Activated CD4-positive, alpha-beta T cell treated with anti-CD3 and anti-CD28 coated beads, Interleukin-2, Interleukin-6, amounts not matched to agents 100 ng/mL and 50 ng/mL, durations not matched to agents 16 hours and 8 hours (primary cell): ENCODE measurements at regions not wholly inside any gene's neighbourhood (a gene's known extent, or its start where the extent isn't known, plus 50 kb on each side); places are given as distances from the start of the nearest gene placed in this dataset.

Experiments
- DNase-seq: peaks from one replicate; pipeline ENCODE4 v3.0.0-alpha.2; 2020

DNA sequence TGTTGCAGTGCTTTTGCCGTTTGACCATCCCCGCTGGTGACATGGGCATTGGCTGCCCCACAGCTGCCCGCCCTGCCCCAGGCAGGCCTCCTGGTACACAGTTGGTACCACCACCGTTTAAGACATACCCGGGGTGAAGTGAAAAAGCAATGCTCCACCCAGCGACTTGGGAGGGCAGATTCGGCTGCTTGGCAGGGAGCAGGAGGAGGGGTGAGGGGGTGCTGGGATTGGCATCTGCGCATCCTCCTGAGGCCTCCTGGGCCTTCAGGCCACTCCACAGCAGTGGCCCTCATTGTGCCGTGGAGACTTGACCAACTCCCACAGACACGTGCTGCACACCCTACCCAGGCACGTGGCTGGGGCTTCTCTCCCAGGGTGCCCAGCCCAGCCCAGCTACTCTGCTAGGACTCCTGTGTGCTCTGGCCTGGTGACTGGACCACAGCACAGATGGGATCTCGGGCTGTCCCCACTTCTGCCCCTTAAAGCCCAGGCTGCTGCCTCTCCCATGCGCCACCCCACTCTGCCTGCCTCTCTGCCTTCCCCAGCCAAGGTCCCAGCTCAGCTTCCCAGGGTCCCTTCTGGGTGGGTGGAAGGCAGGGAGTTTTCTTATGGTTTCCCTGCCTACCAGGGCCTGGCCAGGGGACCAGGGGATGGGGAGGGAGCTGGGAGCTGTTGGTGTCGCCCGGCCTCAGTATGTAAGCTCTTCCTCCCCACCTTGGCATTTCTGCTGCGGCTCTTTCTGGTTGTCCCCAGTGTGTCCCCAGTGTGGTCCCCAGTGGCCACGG is 157.0 kb upstream of the HS6ST1 start:
- no peak for DNase-seq

DNA sequence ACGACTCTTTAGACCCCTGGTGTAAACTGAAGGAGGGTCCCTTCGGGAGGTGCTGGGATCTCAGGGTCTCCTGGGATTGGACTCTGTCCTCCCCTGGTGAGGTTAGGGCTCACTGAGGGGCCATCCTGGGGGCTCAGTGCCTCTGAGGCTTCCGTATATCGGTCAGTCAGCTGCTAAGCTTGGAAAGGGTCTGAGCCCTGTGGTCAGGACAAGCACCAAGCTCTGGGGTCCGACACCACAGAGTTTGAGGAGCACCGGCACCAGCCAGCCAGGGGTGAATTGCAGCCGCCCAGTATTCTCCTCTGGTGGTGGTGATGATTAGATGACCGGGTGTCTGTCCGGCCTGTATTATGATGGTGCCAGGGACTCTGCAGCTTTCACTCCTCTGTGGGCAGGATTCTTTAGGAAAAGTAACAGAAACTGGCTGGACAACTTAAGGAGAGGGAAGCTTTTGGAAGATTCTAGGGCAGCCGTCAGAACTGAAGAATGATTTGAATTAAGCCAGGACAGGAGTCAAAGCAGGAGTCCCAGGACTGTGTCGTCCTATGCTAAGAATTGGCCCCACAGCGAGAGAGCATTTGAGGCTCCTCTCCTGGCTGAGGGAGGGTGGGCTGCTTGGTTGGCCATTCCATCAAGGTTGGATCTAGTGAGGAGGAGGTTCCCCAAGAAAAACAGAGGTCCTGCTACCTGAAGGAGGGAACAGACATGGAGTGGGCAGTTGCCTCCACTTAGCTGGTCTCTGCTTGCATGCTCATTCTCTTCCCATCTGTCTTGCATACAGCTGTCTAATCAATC is 158.6 kb upstream of the HS6ST1 start:
- no peak for DNase-seq

DNA sequence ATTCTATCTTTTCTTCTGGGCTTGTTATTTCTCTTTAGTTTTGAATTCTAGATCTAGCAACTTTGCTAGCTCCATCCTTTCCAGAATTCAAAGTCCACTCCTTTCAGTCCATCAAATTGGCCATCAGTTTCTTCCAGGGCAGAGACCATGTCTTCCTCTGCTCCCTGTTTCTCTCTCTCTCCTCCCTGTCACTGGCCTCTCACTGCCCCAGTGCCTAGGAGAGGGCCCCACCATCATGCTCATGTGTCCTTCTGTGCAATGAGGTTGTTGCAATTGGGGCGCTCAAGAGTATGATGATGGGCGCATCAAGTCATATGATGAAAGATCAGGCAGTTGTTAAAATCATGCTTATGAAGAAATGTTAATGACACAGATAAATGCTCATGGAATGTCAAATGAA is 159.2 kb upstream of the HS6ST1 start:
- DNase-seq = no peak

- no peak for DNase-seq
Observed at GRCh38 chr2:128485761-128486639, 167.3 kb upstream of the HS6ST1 start.

- no peak for DNase-seq
Observed at GRCh38 chr2:128486640-128487375, 168.1 kb upstream of the HS6ST1 start.

- no peak for DNase-seq
Observed at GRCh38 chr2:128487650-128488387, 169.2 kb upstream of the HS6ST1 start.

DNA sequence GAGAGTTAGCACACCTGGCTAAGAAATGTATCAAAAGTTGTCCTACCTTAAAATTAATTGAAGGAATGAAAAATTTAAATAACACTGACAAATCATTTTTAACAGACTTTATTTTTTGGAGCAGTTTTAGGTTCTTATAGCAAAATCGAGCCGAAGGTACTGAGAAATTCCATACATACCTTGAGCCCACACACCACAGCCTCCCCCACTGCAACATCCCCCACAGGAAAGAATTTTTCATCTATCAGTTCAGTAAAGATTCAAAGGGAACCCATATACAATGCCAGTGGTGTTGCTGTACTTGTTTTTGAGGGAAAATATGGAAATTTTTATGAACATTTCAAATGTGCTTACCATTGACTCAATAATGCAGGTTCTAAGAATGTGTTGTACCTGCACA is 169.8 kb upstream of the HS6ST1 start:
- no peak for DNase-seq

DNA sequence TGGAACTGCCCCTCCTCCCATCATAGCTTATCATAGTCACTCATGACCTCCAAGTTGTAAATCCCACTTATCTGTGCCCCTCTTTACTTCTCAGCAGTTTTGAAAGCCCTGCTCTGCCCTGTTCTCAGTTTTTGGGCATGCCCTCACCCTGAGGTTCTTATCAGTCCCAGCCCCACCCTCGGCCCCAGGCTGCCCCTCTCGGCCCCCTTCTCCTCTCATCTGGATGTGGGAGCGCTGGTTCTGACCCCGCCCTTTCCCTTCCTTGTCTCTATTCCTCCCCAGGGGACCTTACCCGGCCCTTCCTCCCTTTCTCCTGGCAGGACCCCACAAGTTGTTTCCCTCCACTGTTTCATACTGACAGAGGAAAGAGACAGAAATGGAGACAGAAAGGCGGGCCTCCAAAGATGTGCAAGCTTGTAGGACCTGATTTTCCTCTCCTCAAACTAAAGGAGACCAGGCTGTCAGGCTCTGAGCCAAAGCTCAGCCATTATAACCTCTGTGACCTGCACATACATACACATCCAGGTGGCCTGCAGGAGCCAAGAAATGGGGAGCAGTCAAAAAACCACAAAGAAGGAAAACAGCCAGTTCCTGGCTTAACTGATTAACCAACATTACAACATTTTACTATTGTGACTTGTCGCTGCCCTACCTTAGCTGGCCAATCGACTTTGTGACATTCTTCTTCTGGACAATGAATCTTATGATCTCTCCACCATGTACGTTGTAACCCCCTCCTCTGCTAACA is 171.0 kb upstream of the HS6ST1 start:
- no peak for DNase-seq

DNA sequence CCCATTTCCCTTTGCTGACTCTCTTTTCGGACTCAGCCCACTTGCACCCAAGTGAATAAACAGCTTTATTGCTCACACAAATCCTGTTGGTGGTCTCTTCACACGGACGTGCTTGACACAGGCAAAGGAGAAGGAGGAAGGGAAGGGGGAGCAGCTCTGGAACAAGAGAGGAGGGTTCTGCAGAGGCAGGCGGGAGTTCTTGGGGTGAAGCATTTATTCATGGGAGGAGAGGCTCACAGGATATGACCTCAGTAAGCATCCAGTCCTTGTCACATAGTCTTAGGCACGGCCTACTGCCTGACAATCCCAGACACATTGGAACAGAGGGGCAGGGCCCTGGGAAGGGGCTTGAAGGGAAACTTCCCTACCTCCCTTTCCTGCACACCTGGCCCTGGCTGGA is 171.7 kb upstream of the HS6ST1 start:
- DNase-seq = no peak

- no peak for DNase-seq
Observed at GRCh38 chr2:128490881-128491691, 172.4 kb upstream of the HS6ST1 start.

DNA sequence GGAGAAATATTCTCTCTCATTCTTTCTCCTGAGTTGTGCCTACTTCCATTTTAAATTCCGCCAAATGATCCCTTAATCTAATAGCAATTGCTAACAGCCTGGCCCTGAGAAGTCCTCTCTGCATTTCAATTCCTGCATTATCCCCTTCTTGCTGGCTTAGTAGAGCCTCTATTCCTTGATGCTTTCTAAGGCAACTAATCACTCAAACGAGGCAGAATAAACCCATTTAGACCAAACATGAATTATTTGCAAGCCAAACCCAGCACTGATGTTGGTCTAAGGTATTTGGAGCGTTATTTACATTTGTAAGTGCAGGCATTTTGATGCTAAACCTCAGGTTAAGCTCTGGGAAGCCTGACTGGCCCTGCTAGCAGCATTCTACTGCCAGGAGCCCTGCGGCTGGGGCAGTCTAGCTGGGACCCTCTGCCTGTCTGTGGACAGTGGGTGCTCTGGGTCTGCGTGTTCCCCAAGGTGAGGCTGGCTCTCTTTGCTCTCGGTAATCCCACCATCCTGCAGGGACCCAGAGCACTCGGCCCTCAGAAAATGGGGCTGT is 173.1 kb upstream of the HS6ST1 start:
- DNase-seq = no peak

DNA sequence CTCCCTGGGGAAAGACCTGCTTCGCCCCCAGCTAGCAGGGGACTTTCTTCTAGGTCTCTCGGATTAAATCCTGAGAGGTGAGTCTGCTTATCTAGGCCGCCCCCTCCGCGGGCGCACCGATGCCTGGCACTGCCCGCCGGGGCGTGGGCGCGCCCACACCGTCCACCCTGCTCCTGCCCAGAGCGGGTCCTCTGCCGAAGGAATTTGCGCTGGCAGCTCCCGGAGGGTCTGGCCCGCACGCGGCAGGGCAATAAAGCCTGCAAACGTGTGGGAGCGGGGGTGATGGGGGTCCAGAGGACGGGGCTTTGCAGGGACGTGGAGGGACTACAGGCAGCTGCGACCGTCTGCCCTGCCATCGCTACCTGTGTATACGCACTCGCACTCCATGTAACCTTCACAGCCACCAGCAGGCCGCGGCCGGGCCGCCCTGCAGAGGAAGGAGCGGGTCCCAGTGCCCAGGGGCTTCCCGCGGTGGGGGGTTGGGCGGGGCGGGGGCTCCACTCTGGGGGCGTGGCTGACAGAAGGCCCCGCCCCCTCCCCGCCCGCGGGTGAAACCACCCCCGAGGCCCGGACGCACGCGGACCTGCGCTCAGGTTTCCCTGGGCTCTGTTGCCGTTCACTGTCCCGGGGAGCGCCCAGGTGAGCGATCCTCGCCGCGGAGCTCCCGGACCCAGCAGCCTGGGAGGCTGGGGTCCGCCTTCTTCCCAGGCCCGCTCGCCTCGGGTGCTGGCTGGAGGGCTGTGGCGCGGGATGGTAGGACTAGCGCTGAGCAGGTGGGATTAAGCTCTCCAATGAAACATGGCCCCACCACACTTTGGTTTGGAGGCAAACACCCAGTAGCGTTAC is 174.5 kb upstream of the HS6ST1 start:
- DNase-seq = no peak

DNA sequence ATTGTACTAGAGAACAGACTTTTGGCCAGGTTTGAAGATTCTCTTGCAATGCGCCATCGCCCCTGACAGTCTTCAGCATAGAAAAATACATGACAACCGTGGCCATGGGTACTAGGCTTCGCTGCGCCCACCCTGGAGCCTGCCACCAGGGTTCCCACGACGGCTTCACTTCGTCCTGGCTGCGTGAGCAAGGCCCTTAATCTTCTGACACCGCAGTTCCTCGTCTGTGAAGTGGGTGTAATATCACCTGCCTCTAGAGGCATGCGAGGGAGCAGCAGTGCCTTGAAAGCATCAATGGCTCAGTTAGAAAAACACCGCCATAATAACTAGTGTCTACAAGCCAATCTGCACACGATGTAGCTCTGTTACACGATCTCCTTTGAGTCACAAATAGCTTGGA is 175.2 kb upstream of the HS6ST1 start:
- DNase-seq = no peak

- DNase-seq = no peak
Observed at GRCh38 chr2:128494307-128494639, 175.6 kb upstream of the HS6ST1 start.

GRCh38 chr2:128494640-128495321 is 176.1 kb upstream of the HS6ST1 start:
- DNase-seq = no peak

DNA sequence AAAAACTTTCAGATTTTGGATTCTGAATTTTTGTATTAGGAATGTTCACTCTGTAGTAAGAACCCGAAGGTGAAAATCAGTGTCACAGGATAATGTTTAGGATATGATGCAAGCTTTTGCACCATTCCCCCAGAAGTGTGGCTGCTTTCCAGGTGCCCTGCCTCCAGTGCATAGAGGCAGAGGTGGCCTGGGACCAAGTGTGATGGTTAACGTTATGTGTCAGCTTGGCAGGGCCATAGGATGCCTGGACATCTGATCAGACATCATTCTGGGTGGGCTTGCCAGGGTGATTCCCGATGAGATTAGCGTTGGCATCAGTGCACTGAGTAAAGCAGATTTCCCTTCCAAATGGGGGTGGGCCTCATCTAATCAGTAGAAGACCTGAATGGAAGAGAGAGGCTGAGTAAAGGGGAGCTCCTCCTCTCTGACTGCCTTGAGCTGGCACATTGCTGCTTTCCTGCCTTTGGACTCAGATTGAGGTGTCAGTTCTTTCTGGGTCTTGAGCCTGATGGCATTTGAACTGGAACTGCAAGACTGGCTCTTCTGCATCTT is 177.4 kb upstream of the HS6ST1 start:
- DNase-seq = no peak

DNA sequence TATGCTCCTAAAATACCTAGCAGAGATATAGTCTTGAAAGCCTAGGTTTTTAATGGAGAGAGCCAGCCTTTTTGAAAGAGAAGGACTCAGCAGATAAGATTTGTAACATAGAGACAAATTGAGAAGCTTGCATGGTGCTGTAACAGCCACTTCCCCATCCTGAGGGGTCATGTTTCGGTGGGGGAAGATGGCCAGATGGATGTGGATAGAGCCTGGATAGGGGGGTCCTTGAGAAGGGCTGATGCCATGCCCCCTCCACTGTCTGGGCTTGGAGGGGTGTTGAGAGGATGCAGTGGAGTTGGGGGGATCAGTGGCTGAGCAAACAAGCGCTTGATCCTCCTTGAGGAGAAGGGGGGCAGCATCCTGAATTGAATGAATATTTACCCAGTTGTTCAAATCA is 178.0 kb upstream of the HS6ST1 start:
- no peak for DNase-seq

DNA sequence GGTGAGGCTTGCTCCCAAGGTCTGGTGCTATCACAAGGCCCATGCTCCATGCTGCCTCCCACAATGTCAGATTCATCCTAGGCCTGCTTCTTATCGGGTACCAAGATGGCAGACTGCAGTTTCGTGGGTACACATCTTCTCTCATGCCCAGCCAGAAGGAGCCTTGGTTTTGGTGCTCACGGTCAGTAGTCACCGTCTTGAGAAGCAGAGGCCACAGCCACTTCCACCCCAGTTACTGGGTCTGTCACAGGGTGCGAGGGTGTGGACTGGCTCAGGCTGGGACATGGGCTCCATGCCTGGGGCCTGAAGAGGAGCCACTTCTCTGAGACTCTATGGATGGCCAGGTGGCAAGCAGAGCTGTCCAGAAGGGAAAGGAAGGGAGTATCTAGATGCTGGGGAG is 178.8 kb upstream of the HS6ST1 start:
- no peak for DNase-seq
